ENCODE measurements at regions not wholly inside any gene's neighbourhood (a gene's known extent, or its start where the extent isn't known, plus 50 kb on each side); places are given as distances from the start of the nearest gene placed in this dataset.

DNA sequence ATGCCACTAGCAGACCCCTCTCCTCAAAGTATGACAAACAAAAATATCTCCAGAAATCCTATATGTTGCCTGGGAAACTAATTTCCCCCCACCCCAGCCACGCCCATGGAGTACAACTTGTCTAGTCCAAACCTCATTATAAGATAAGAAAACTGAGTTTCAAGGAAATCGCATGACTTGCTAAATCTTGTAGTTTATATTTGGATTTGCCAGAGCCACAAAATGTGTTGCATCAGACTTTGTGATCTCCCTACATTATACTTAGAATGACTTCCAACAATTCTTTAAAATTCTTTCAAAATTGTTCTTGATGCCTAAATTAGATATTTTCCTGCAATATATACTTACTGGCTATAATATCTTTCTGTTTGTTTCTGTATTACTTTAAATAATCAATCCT is 1034.4 kb downstream of the IGSF11 start:
- Histone ChIP-seq H2BK15ac (ENCODE audit: low read length) (no peak overlapping the region), H2BK20ac (ENCODE audit: low read length) (no peak overlapping the region), H4K20me1 (replicated peaks in 1 of 2; ENCODE audit: control insufficient read depth in 1 of 2, insufficient read depth in 2 of 2, low read length in 2 of 2) (peaks cover 0 to 2% of the 10 kb centered on the region in 2 experiments), H3K4me1 (replicated peaks in 1 of 4; ENCODE audit: control insufficient read depth in 3 of 4, insufficient read depth in 4 of 4, low read length in 3 of 4) (peaks cover 0 to 7% (median 0%) of the 10 kb centered on the region in 4 experiments; a peak in 3 of 7 replicates), H2AFZ (ENCODE audit: low read length) (no peak overlapping the region), H3K23me2 (ENCODE audit: low read depth, low read length) (peaks cover 10% of the 10 kb centered on the region), H2BK5ac (ENCODE audit: low read depth, low read length) (no peak overlapping the region), H3K18ac (ENCODE audit: extremely low read depth, low read length) (no peak overlapping the region), H2BK120ac (replicated peaks; ENCODE audit: low read depth, low read length) (no peak overlapping the region), H3K4me3 (ENCODE audit: extremely low read depth in 1 of 4, insufficient read depth in 2 of 4, low read depth in 3 of 4, low read length in 4 of 4) (no peak overlapping the region), H4K91ac (replicated peaks; ENCODE audit: insufficient read length, low read length) (no peak overlapping the region), H3K79me1 (ENCODE audit: low read depth, low read length) (no peaks in the 10 kb centered on the region), H3K27me3 (replicated peaks in 1 of 4; ENCODE audit: control insufficient read depth in 3 of 4, extremely low read depth in 1 of 4, insufficient read depth in 3 of 4, low read length in 3 of 4) (peaks cover 0 to 14% (median 7%) of the 10 kb centered on the region in 4 experiments; a peak in 5 of 7 replicates), H2BK12ac (ENCODE audit: low read depth, low read length) (no peak overlapping the region), H3K4ac (replicated peaks; ENCODE audit: insufficient read length, low read depth, low read length) (no peak overlapping the region), H3K36me3 (ENCODE audit: control insufficient read depth in 2 of 4, insufficient read depth in 4 of 4, low read length in 3 of 4) (no peaks in the 10 kb centered on the region), H3K9ac (replicated peaks in 1 of 4; ENCODE audit: extremely low read depth in 1 of 4, low read depth in 3 of 4, low read length in 3 of 4) (no peak overlapping the region), H3K23ac (ENCODE audit: insufficient read length) (no peak overlapping the region), H3K9me3 (ENCODE audit: insufficient read depth in 2 of 2, low read depth in 1 of 2, low read length in 1 of 2) (no peaks in the 10 kb centered on the region), H4K5ac (ENCODE audit: insufficient read length, low read depth, low read length) (no peak overlapping the region), H4K8ac (ENCODE audit: extremely low read depth, insufficient read depth, low read length) (no peak overlapping the region), H3K14ac (ENCODE audit: insufficient read length) (no peak overlapping the region), H3K79me2 (ENCODE audit: control insufficient read depth in 1 of 2, insufficient read depth in 2 of 2, low read length in 2 of 2) (no peaks in the 10 kb centered on the region), H3K27ac (ENCODE audit: low read depth, low read length) (no peak overlapping the region), H3K4me2 (ENCODE audit: insufficient read depth in 1 of 2, low read depth in 2 of 2, low read length in 2 of 2) (no peak overlapping the region), H2AK5ac (ENCODE audit: low read depth, low read length) (no peak overlapping the region), H3K56ac (replicated peaks; ENCODE audit: insufficient read length, low read depth, low read length) (no peak overlapping the region)
- no peak for FAIRE-seq
- DNase-seq (ENCODE audit: low read depth in 1 of 2, low spot score in 2 of 2), result no peak
- TF ChIP-seq CBX5 (IDR thresholded peaks at IDR 0.05; ENCODE audit: low read depth, low read length) (no peak), RAD21 (IDR thresholded peaks at IDR 0.05 in 1 of 2, conservative IDR thresholded peaks at IDR 0.05 in 1 of 2; ENCODE audit: low read depth in 2 of 2, low read length in 2 of 2) (no peak), SP4 (IDR thresholded peaks at IDR 0.05; ENCODE audit: low read length) (no peak), EZH2 (IDR thresholded peaks at IDR 0.05; ENCODE audit: low read depth, low read length, severe bottlenecking) (no peak), TEAD4 (IDR thresholded peaks at IDR 0.05; ENCODE audit: low read depth, low read length) (no peak)
- CTCF ChIA-PET (ENCODE audit: partially characterized antibody), result interaction anchor here (0.6 to 1.7 kb wide), 2 partner anchors 981 to 996 kb away, joined by 3 to 4 read pairs; no protein-coding TSS in a partner anchor
- POLR2A ChIA-PET (ENCODE audit: partially characterized antibody), result no interaction called here
- 95% methylated on average over 2 of the region's 2 CpGs; no CpG with 5 or more reads in 1 of the 2 experiments for WGBS, 2 experiments (ENCODE audit: extremely low coverage in 1 of 2, insufficient coverage in 1 of 2, insufficient read length in 1 of 2, insufficient replicate concordance in 2 of 2, low coverage in 1 of 2, low lambda C conversion rate in 2 of 2, missing lambda C conversion rate in 1 of 2)
